Osteocyte (in vitro differentiated cells): ENCODE measurements at regions not wholly inside any gene's neighbourhood (a gene's known extent, or its start where the extent isn't known, plus 50 kb on each side); places are given as distances from the start of the nearest gene placed in this dataset.

ENCODE experiments used
- DNase-seq: peaks from one replicate; pipeline ENCODE4 v3.0.0; 2021; ENCODE audit warnings: mixed read lengths; ENCODE audit not compliant: unreplicated experiment; ENCODE audit errors: extremely low spot score
- H3K27ac Mint-ChIP-seq: one replicate; pipeline ENCODE4 v1.8.0; 2021; ENCODE audit warnings: mild to moderate bottlenecking, mixed read lengths; ENCODE audit not compliant: unreplicated experiment
- H3K27me3 Mint-ChIP-seq: one replicate; pipeline ENCODE4 v1.8.0; 2021; ENCODE audit warnings: mixed read lengths; ENCODE audit not compliant: unreplicated experiment
- H3K36me3 Mint-ChIP-seq: one replicate; pipeline ENCODE4 v1.8.0; 2021; ENCODE audit warnings: mixed read lengths; ENCODE audit not compliant: unreplicated experiment
- H3K4me1 Mint-ChIP-seq: one replicate; pipeline ENCODE4 v1.8.0; 2021; ENCODE audit warnings: mixed read lengths; ENCODE audit not compliant: unreplicated experiment
- H3K4me3 Mint-ChIP-seq: one replicate; pipeline ENCODE4 v1.8.0; 2021; ENCODE audit warnings: mild to moderate bottlenecking, moderate library complexity, mixed read lengths; ENCODE audit not compliant: unreplicated experiment
- H3K9me3 Mint-ChIP-seq: one replicate; pipeline ENCODE4 v1.8.0; 2021; ENCODE audit warnings: mixed read lengths; ENCODE audit not compliant: unreplicated experiment
- CTCF ChIP-seq: fragments of 200-600 bp; sonication (generic); IDR thresholded peaks from 2 replicates; pipeline ENCODE4 v1.5.0; 2021; ENCODE audit warnings: antibody characterized with exemption, mild to moderate bottlenecking, moderate library complexity

GRCh38 chr2:43008388-43008787 is 216.0 kb upstream of the HAAO start:
- H3K36me3 Mint-ChIP-seq, result no peaks in the 10 kb centered on the region
- TF ChIP-seq CTCF, result no peak
- H3K9me3 Mint-ChIP-seq, result no peaks in the 10 kb centered on the region
- no peaks in the 10 kb centered on the region for H3K4me1 Mint-ChIP-seq
- no peak for DNase-seq
- H3K27ac Mint-ChIP-seq, result no peak overlapping the region
- H3K27me3 Mint-ChIP-seq, result no peaks in the 10 kb centered on the region
- H3K4me3 Mint-ChIP-seq, result no peak overlapping the region

- no peaks in the 10 kb centered on the region for H3K4me1 Mint-ChIP-seq
- no peak overlapping the region for H3K4me3 Mint-ChIP-seq
- no peak overlapping the region for H3K27ac Mint-ChIP-seq
- H3K27me3 Mint-ChIP-seq, result no peaks in the 10 kb centered on the region
- no peak for DNase-seq
- H3K36me3 Mint-ChIP-seq, result no peaks in the 10 kb centered on the region
- TF ChIP-seq CTCF, result no peak
- H3K9me3 Mint-ChIP-seq, result no peaks in the 10 kb centered on the region
These were observed 215.5 kb upstream of the HAAO start for GRCh38 chr2:43007901-43008300.

- Mint-ChIP-seq H3K4me3 (no peak overlapping the region), H3K27ac (no peak overlapping the region), H3K4me1 (no peaks in the 10 kb centered on the region), H3K36me3 (no peaks in the 10 kb centered on the region), H3K27me3 (no peaks in the 10 kb centered on the region), H3K9me3 (no peaks in the 10 kb centered on the region)
- TF ChIP-seq CTCF, result no peak
- no peak for DNase-seq
These were observed 214.6 kb upstream of the HAAO start for GRCh38 chr2:43006834-43007543.

- no peak for DNase-seq
- Mint-ChIP-seq H3K4me1 (no peaks in the 10 kb centered on the region), H3K27me3 (no peaks in the 10 kb centered on the region), H3K27ac (no peak overlapping the region), H3K4me3 (no peak overlapping the region), H3K36me3 (no peaks in the 10 kb centered on the region), H3K9me3 (no peaks in the 10 kb centered on the region)
- no peak for TF ChIP-seq CTCF
These were observed 213.8 kb upstream of the HAAO start for GRCh38 chr2:43005975-43006833.

- Mint-ChIP-seq H3K9me3 (no peaks in the 10 kb centered on the region), H3K4me1 (no peaks in the 10 kb centered on the region), H3K36me3 (no peaks in the 10 kb centered on the region), H3K4me3 (no peak overlapping the region), H3K27ac (no peak overlapping the region), H3K27me3 (no peaks in the 10 kb centered on the region)
- TF ChIP-seq CTCF, result no peak
- no peak for DNase-seq
These were observed 213.0 kb upstream of the HAAO start for GRCh38 chr2:43005245-43005974.
